ENCODE measurements at regions not wholly inside any gene's neighbourhood (a gene's known extent, or its start where the extent isn't known, plus 50 kb on each side); places are given as distances from the start of the nearest gene placed in this dataset.

GRCh38 chr2:219727771-219728429 is 100.5 kb downstream of the SLC4A3 start:
- 56 to 62% methylated on average over 8 of the region's 8 CpGs for WGBS, 2 donors

GRCh38 chr2:219728991-219729487 is 101.6 kb downstream of the SLC4A3 start:
- TF ChIP-seq EP300 (IDR thresholded peaks at IDR 0.05): no peak
- no peak for TF ChIP-seq POLR2A (IDR thresholded peaks at IDR 0.05)
- no peak for TF ChIP-seq CTCF (IDR thresholded peaks at IDR 0.05)
- Histone ChIP-seq H3K27ac (no peak overlapping the region), H3K9me3 (no peaks in the 10 kb centered on the region), H3K4me1 (peaks cover 0 to 7% (median 0%) of the 10 kb centered on the region in 4 donors), H3K36me3 (no peaks in the 10 kb centered on the region), H3K4me3 (no peak overlapping the region), H3K27me3 (no peaks in the 10 kb centered on the region)
- 66% methylated on average over 9 of the region's 9 CpGs for WGBS, 2 donors
- DNase-seq (ENCODE audit: low spot score in 2 of 2): no peak

More at GRCh38 chr2:219727771-219728429, 100.5 kb downstream of the SLC4A3 start:
- TF ChIP-seq CTCF (IDR thresholded peaks at IDR 0.05) (no peak), EP300 (IDR thresholded peaks at IDR 0.05) (no peak), POLR2A (IDR thresholded peaks at IDR 0.05) (no peak)
- H3K4me3 ChIP-seq: no peak overlapping the region
- DNase-seq (ENCODE audit: low spot score in 2 of 2): no peak
- no peaks in the 10 kb centered on the region for H3K36me3 ChIP-seq
- peaks cover 0 to 7% (median 0%) of the 10 kb centered on the region in 4 donors for H3K4me1 ChIP-seq
- H3K27me3 ChIP-seq: no peaks in the 10 kb centered on the region
- no peak overlapping the region for H3K27ac ChIP-seq
- H3K9me3 ChIP-seq: no peaks in the 10 kb centered on the region

- Histone ChIP-seq H3K9me3 (no peaks in the 10 kb centered on the region), H3K27me3 (no peaks in the 10 kb centered on the region), H3K4me1 (peaks cover 0 to 7% (median 0%) of the 10 kb centered on the region in 4 donors), H3K27ac (no peak overlapping the region), H3K36me3 (no peaks in the 10 kb centered on the region), H3K4me3 (no peak overlapping the region)
- 87 to 89% methylated on average over 3 of the region's 3 CpGs for WGBS, 2 donors
- no peak for DNase-seq (ENCODE audit: low spot score in 2 of 2)
- TF ChIP-seq POLR2A (IDR thresholded peaks at IDR 0.05) (no peak), EP300 (IDR thresholded peaks at IDR 0.05) (no peak), CTCF (IDR thresholded peaks at IDR 0.05) (no peak)
Measured at GRCh38 chr2:219731173-219731572, 103.7 kb downstream of the SLC4A3 start.

- no peaks in the 10 kb centered on the region for H3K27me3 ChIP-seq
- no peak overlapping the region for H3K4me3 ChIP-seq
- peaks cover 0 to 3% (median 0%) of the 10 kb centered on the region in 4 donors for H3K4me1 ChIP-seq
- H3K9me3 ChIP-seq: no peaks in the 10 kb centered on the region
- WGBS, 2 donors: 58 to 81% methylated on average over 2 of the region's 2 CpGs
- no peak overlapping the region for H3K27ac ChIP-seq
- no peaks in the 10 kb centered on the region for H3K36me3 ChIP-seq
- TF ChIP-seq EP300 (IDR thresholded peaks at IDR 0.05) (no peak), POLR2A (IDR thresholded peaks at IDR 0.05) (no peak), CTCF (IDR thresholded peaks at IDR 0.05) (no peak)
- DNase-seq (ENCODE audit: low spot score in 2 of 2): no peak
Measured at GRCh38 chr2:219733106-219733505, 105.7 kb downstream of the SLC4A3 start.

GRCh38 chr2:219733746-219734145 is 106.3 kb downstream of the SLC4A3 start:
- TF ChIP-seq POLR2A (IDR thresholded peaks at IDR 0.05) (no peak), CTCF (IDR thresholded peaks at IDR 0.05) (no peak), EP300 (IDR thresholded peaks at IDR 0.05) (no peak)
- no peaks in the 10 kb centered on the region for H3K27me3 ChIP-seq
- no peaks in the 10 kb centered on the region for H3K36me3 ChIP-seq
- no peak for DNase-seq (ENCODE audit: low spot score in 2 of 2)
- no peak overlapping the region for H3K27ac ChIP-seq
- no peaks in the 10 kb centered on the region for H3K9me3 ChIP-seq
- WGBS, 2 donors: 69 to 76% methylated on average over 2 of the region's 2 CpGs
- no peaks in the 10 kb centered on the region for H3K4me1 ChIP-seq
- H3K4me3 ChIP-seq: no peak overlapping the region
